ENCODE measurements at regions not wholly inside any gene's neighbourhood (a gene's known extent, or its start where the extent isn't known, plus 50 kb on each side); places are given as distances from the start of the nearest gene placed in this dataset.

DNA sequence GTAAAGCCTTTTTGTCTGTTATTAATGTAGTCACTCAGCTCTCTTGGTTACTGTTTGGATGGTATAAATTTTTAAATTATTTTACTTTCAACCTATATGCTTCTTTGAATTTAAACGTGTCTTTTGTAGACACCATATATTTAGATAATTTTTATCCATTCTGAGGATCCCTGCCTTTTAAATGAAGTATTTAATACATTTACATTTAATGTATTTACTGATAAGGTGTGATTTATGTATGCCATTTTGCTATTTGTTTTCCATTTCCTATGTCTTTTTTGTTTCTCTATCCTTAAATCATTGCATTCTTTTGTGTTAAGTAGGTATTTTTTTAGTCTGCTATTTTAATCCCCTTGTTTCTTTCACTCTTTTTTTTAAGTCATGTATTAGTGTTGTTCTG, 238.0 kb downstream of the RAB28 start:
- no peak overlapping the region for H3K4me3 ChIP-seq (ENCODE audit: low read length)
- no peaks in the 10 kb centered on the region for H3K9me3 ChIP-seq (ENCODE audit: low read length)
- no peaks in the 10 kb centered on the region for H3K27me3 ChIP-seq (ENCODE audit: insufficient read depth, low read depth, low read length)
- no peaks in the 10 kb centered on the region for H3K79me2 ChIP-seq (replicated peaks; ENCODE audit: insufficient read depth, low read length)
- no peaks in the 10 kb centered on the region for H3K9me2 ChIP-seq (ENCODE audit: insufficient read depth, low read length)
- no peak overlapping the region for H3K27ac ChIP-seq (ENCODE audit: low read length)
- H3K4me2 ChIP-seq (ENCODE audit: low read length) = no peak overlapping the region
- no peak overlapping the region for H3K9ac ChIP-seq (ENCODE audit: low read length)
- TF ChIP-seq EP300 (conservative IDR thresholded peaks at IDR 0.05; ENCODE audit: poor library complexity, severe bottlenecking) (no peak), MXI1 (conservative IDR thresholded peaks at IDR 0.05; ENCODE audit: poor library complexity, severe bottlenecking) (no peak), SMC3 (conservative IDR thresholded peaks at IDR 0.05; ENCODE audit: poor library complexity) (no peak), TAF1 (IDR thresholded peaks at IDR 0.05; ENCODE audit: low read depth) (no peak), EZH2 (IDR thresholded peaks at IDR 0.05; ENCODE audit: borderline replicate concordance, insufficient read depth, low read length, poor library complexity, severe bottlenecking) (no peak), REST (IDR thresholded peaks at IDR 0.05; ENCODE audit: borderline replicate concordance) (no peak), POLR2AphosphoS5 (IDR thresholded peaks at IDR 0.05) (no peak), RAD21 (conservative IDR thresholded peaks at IDR 0.05) (no peak)
- TF ChIP-seq, protein P1, sequence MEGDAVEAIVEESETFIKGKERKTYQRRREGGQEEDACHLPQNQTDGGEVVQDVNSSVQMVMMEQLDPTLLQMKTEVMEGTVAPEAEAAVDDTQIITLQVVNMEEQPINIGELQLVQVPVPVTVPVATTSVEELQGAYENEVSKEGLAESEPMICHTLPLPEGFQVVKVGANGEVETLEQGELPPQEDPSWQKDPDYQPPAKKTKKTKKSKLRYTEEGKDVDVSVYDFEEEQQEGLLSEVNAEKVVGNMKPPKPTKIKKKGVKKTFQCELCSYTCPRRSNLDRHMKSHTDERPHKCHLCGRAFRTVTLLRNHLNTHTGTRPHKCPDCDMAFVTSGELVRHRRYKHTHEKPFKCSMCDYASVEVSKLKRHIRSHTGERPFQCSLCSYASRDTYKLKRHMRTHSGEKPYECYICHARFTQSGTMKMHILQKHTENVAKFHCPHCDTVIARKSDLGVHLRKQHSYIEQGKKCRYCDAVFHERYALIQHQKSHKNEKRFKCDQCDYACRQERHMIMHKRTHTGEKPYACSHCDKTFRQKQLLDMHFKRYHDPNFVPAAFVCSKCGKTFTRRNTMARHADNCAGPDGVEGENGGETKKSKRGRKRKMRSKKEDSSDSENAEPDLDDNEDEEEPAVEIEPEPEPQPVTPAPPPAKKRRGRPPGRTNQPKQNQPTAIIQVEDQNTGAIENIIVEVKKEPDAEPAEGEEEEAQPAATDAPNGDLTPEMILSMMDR (IDR thresholded peaks at IDR 0.05; ENCODE audit: poor library complexity, severe bottlenecking) = no peak
- H3K36me3 ChIP-seq (ENCODE audit: insufficient read depth, low read length) = no peaks in the 10 kb centered on the region
- H4K20me1 ChIP-seq (ENCODE audit: insufficient read depth) = no peaks in the 10 kb centered on the region
- H3F3A ChIP-seq (ENCODE audit: insufficient read depth, low read length, poor library complexity, severe bottlenecking) = no peaks in the 10 kb centered on the region
- H2AFZ ChIP-seq (ENCODE audit: low read depth, low read length) = no peak overlapping the region

- Histone ChIP-seq H3K9me2 (ENCODE audit: insufficient read depth, low read length) (no peaks in the 10 kb centered on the region), H3F3A (ENCODE audit: insufficient read depth, low read length, poor library complexity, severe bottlenecking) (no peaks in the 10 kb centered on the region), H3K27me3 (ENCODE audit: insufficient read depth, low read depth, low read length) (no peaks in the 10 kb centered on the region), H3K27ac (ENCODE audit: low read length) (no peak overlapping the region), H3K36me3 (ENCODE audit: insufficient read depth, low read length) (no peaks in the 10 kb centered on the region), H3K79me2 (replicated peaks; ENCODE audit: insufficient read depth, low read length) (no peaks in the 10 kb centered on the region), H2AFZ (ENCODE audit: low read depth, low read length) (no peak overlapping the region), H4K20me1 (ENCODE audit: insufficient read depth) (no peaks in the 10 kb centered on the region), H3K4me2 (ENCODE audit: low read length) (no peak overlapping the region), H3K4me3 (ENCODE audit: low read length) (no peak overlapping the region), H3K9ac (ENCODE audit: low read length) (no peak overlapping the region), H3K9me3 (ENCODE audit: low read length) (no peaks in the 10 kb centered on the region)
- TF ChIP-seq EZH2 (IDR thresholded peaks at IDR 0.05; ENCODE audit: borderline replicate concordance, insufficient read depth, low read length, poor library complexity, severe bottlenecking) = no peak
- no peak for TF ChIP-seq MXI1 (conservative IDR thresholded peaks at IDR 0.05; ENCODE audit: poor library complexity, severe bottlenecking)
- TF ChIP-seq RAD21 (conservative IDR thresholded peaks at IDR 0.05) = no peak
- TF ChIP-seq, protein P1 (IDR thresholded peaks at IDR 0.05; ENCODE audit: poor library complexity, severe bottlenecking) = no peak
- no peak for TF ChIP-seq SMC3 (conservative IDR thresholded peaks at IDR 0.05; ENCODE audit: poor library complexity)
- TF ChIP-seq POLR2AphosphoS5 (IDR thresholded peaks at IDR 0.05) = no peak
- no peak for TF ChIP-seq EP300 (conservative IDR thresholded peaks at IDR 0.05; ENCODE audit: poor library complexity, severe bottlenecking)
- TF ChIP-seq TAF1 (IDR thresholded peaks at IDR 0.05; ENCODE audit: low read depth) = no peak
- TF ChIP-seq REST (IDR thresholded peaks at IDR 0.05; ENCODE audit: borderline replicate concordance) = no peak
Measured at GRCh38 chr4:13244444-13244843, 239.7 kb downstream of the RAB28 start.
